Glomerular visceral epithelial cell (primary cell): ENCODE measurements at regions not wholly inside any gene's neighbourhood (a gene's known extent, or its start where the extent isn't known, plus 50 kb on each side); places are given as distances from the start of the nearest gene placed in this dataset.

ENCODE experiments used
- DNase-seq: peaks from one replicate; pipeline ENCODE4 v3.0.0-alpha.2; 2016; ENCODE audit errors: extremely low spot score

DNA sequence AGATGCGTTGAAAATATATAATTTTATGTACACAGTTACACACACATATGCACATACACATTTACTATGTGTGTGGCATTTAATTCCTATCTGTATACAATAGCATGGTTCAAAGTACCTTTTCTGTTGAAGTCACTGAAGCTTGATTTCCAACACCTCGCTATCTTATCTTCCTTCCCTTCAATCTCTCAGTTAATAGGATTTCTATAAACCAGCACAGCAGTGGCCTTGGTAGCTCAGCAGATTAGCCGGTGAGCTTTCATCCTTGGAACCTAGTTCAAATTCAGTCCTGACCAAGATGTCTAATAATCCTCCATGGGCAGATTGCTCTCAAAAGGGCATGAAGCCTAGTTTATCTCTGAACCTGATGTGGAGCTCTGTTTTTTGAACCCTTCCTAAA lies 2389.5 kb downstream of the MAT2B start:
- DNase-seq = no peak

GRCh38 chr5:165903835-165904234 lies 2387.6 kb upstream of the WWC1 start:
- no peak for DNase-seq

DNA sequence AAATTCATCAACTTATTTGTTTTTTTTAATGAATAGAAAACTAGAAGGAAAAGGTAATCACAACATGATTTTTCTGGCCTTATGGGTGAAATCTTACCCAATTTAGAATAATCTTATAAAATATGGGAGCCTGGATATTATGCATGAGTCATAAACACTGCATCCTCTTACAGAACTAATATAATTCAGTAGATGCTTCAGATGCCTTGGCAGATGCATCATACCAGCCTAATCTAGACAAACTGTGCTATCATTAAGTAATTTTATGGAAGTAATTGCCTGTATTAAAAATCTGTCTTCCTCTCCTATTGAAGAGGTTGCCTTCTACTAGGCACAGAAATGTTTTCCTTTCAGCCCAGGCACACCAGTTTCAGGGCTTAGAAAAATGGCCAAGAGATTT lies 2384.6 kb upstream of the WWC1 start:
- no peak for DNase-seq

DNA sequence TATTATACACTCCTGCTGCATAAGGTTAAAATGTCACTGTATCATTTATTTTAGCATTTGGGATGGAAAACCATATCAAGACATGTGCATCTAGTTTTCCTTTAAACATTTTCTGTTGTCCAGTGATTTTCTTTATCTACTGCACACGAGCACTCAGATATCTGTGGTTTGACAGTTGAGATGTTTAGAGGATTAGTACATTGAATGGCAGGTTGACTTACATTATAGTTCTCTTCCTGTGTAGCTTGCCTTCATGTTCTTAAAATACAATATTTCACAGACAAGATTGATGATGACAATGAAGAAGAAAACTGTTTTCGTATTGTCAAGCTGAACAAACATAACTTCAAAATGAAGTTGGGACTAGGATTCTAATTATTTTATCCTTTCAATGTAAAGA lies 2378.4 kb upstream of the WWC1 start:
- DNase-seq = no peak

GRCh38 chr5:165914456-165914855 lies 2377.0 kb upstream of the WWC1 start:
- DNase-seq = no peak

DNA sequence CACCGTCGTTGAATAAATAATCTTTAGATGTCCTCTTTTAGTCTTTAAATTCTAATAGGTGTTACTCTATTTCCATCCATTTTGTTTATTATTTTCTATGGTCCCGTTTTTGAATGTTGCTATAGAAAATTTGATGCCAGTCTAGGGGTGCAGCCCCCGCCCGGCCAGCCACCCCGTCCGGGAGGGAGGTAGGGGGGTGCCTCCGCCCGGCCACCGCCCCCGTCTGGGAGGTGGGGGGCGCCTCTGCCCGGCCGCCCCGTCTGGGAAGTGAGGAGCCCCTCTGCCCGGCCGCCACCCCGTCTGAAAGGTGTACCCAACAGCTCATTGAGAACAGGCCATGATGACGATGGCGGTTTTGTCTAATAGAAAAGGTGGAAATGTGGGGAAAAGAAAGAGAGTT lies 2372.2 kb upstream of the WWC1 start:
- no peak for DNase-seq

DNA sequence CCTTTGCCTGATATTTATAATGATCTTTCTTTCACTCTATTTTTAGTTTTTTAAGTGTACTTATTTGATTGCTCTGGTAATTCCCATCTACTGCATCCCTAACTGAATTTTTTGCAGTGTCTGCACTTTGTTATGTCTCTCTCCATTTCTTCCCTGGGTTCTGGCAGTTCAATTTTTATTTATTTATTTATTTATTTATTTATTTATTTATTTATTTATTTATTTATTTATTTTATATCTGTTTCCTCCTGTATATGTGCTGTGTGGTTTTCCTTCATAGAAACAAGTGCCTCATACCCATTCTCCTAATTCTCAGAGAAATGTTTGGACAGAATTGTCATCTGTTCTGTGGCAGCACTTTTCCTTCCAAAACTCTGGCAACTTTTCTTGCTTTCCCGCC lies 2370.8 kb upstream of the WWC1 start:
- DNase-seq = no peak

DNA sequence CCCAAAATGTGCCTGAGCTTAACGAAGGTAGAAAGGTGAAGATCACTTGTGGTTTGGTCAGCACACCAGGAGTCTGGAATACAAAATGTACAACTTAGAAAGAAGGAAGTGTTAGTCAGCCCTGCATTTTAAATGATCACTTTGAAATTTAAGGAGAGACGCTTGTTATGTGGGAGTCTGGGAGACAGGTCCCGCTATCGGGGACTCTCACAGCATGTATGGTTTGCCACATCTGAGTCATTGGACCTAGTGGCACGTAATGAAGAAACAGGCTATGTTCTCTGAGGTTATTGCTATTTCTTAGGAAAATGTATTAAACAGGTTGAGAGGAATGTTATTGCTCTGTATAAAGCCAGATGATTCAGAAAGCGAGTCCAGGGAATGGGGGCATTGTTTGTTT lies 2362.5 kb upstream of the WWC1 start:
- no peak for DNase-seq

DNA sequence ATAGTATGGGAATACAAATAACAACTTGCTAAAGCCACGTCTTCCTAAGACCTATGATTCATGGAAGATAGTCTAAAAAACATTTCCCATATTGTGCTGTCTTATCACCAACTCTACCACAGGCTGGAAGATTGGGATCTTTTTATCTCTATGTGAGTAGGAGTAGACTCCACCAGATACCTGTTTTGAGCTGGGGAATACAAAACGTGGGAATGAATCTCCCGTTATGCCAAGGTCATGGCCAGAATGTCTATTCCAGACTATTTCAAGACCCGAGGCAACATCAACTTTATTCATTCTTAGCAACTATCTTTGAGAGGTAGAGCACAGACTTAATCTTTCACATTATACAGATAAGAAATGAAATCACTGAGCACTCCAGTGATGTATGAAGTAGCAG lies 2350.9 kb upstream of the WWC1 start:
- DNase-seq = no peak

DNA sequence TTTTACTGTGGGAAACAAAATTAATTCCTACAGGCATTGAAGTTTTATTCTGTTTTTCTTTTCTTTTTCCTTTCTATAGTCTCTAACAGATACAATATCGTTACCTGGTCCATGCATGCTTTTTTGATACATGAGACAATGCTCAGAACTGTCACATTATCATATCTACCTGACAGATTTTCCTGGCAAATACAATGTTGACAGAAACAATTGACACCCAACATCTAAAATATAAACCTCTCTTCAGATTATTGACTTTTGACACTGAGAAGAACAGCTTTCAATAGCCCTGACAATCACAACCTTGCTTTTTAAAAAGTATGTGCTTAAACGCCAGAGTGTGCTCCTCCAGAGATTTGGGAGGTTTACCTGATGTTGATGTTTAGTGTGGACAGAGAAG lies 2334.6 kb upstream of the WWC1 start:
- DNase-seq = no peak

GRCh38 chr5:165981671-165982070 lies 2309.8 kb upstream of the WWC1 start:
- no peak for DNase-seq

DNA sequence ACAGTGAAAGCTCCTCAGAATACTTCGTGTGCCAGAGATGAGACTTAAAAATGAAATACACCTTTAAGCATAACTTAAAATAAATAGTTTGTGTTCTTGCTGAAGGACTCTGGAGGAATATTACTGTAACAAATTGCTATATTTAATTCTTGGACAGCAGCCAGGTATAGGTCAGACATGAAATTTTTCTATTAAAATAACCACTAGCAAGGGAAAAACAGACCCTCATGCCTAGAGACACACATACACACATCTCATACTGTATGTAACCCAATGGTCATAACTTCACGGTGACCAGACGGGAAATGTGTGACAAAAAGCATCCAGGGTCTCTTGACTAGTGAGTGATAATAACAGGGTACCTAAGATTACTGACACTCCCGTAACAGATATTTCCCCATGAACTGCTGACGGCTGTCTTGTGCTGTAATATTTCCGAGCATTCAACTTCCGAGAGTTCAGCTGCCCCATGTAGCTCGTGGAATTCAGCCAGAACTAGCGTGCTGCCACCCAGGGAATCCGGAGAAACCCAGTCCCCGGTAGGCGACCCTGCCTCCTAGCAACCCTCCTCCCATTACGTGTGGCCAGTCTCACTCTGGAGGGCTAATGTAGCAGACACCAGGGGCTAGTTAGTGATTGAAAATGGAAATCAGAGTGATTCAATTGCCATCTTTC lies 2295.1 kb upstream of the WWC1 start:
- DNase-seq = no peak

GRCh38 chr5:165999693-166000320 lies 2291.6 kb upstream of the WWC1 start:
- no peak for DNase-seq

DNA sequence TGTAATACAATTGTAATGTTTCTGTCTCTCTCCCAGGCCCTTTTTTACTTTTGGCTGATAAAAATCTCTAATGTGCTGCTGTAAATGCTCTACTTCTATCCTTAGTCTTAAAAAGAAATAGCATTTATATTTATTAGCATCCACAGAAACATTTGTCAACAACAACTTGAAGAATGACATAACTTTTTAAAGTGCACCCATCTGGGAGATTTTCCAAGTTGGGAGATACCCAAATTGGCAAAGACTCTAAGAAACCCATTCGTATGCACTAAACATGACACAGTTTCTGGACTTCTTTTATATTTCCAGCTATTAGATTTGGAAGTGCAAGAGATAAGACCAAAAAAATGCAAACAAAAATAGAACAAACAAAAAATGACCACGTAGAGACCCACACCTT lies 2287.4 kb upstream of the WWC1 start:
- no peak for DNase-seq

DNA sequence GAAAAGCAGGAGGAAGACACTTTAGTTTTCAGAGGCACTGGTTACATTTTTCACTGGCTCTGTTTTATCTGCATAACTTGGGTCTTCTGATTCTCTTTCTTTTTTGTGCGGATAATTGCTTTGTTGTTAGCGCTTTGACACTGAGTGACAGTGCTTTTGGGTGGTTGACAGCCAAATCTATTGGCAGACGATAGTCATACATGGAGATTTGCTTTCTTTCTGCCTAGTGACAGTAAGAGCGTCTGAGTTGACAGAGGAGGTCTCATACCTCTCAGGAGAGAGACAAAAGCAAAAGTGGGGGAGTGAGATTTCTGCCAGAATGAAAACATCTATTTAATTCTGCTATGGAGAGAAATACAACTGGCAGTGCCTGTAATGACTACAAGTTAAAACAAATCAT lies 2278.0 kb upstream of the WWC1 start:
- DNase-seq = no peak

DNA sequence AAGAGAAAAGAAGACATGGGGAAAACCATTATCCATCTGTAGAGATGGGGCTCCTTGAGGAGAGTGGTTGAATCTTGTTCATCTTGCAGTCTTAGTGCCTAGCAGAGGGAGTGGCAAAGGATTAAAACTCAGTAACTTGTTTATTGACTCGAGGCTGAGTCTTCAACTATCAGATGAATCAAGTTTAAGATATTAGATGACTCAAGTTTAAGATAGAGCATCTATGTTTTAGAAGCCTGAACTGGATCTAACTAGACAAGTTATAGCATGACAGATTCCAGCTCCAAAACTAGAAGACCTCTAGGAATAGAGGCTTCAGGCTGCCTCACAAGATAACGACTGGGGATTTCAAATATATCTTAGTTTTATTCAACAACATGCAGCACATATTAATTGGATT lies 2277.2 kb upstream of the WWC1 start:
- DNase-seq = no peak

DNA sequence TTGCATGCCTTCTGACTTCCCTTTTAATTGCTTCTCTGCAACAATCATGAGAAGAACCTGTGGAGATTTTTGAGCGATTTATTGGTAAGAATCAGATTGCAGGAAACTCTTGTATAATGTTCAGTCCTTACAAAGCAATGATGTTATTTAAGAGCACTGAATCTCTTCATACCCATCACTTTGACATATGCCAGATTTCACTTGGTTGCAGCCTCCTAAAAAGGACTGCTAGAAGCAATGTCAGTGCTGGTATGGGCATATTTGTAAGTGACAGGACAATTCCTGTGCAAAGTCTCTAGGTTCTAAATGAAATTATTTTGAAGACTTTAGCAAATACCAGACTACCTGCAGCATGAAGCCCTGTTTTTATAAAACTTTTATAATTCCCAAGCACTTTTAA lies 2272.7 kb upstream of the WWC1 start:
- DNase-seq = no peak

DNA sequence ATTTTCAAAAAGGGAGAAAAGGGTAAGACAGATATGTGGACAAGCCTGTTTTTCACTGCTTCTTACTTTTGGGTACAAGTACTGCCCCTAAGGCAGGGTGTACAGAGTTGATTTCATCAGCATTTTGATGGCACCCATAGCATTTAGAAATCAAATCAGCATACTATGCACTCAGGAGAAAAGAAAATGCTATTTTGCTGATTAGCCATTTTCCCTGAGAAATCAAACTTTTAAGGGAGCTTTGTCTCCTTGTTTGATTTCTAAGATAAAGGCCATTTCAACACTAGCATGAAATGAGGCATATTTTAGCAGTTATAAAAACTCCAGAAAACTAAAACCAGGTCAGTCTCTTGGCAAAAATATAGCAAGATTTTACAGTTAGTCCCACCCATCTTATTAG lies 2269.4 kb upstream of the WWC1 start:
- DNase-seq = no peak

GRCh38 chr5:166024970-166025369 lies 2266.5 kb upstream of the WWC1 start:
- DNase-seq = no peak

GRCh38 chr5:166027582-166027981 lies 2263.9 kb upstream of the WWC1 start:
- DNase-seq = no peak

- no peak for DNase-seq
These were observed 2259.5 kb upstream of the WWC1 start for GRCh38 chr5:166031926-166032325.

- no peak for DNase-seq
These were observed 2258.8 kb upstream of the WWC1 start for GRCh38 chr5:166032601-166033000.

GRCh38 chr5:166045961-166046360 lies 2245.5 kb upstream of the WWC1 start:
- no peak for DNase-seq

GRCh38 chr5:166046956-166047355 lies 2244.5 kb upstream of the WWC1 start:
- DNase-seq = no peak
